NOMO-1 treated with DMSO at 0.1 percent for 48 hours (cell line): ENCODE measurements at regions not wholly inside any gene's neighbourhood (a gene's known extent, or its start where the extent isn't known, plus 50 kb on each side); places are given as distances from the start of the nearest gene placed in this dataset.
"Not testable (repeated sequence)": the region's sequence is repeated elsewhere in the genome, so short reads cannot be mapped to it uniquely, and the experiment has no call there.

Experiments used
- DNase-seq: peaks from one replicate; lab custom pipeline; 2025; ENCODE audit not compliant: unreplicated experiment; lab: John Stamatoyannopoulos, UW

GRCh38 chr2:138369856-138370255 lies 131.7 kb upstream of the SPOPL start:
- DNase-seq = no peak

GRCh38 chr2:138373993-138374408 lies 127.6 kb upstream of the SPOPL start:
- DNase-seq = peak; percentile 7

GRCh38 chr2:138381373-138381772 lies 120.2 kb upstream of the SPOPL start:
- no peak for DNase-seq

- DNase-seq = no peak
Measured at GRCh38 chr2:138382672-138383071, 118.9 kb upstream of the SPOPL start.

- DNase-seq = not testable (repeated sequence)
Measured at GRCh38 chr2:138386191-138386590, 115.4 kb upstream of the SPOPL start.

GRCh38 chr2:138389063-138389462 lies 112.5 kb upstream of the SPOPL start:
- DNase-seq = no peak

- no peak for DNase-seq
Measured at GRCh38 chr2:138390316-138390945, 111.1 kb upstream of the SPOPL start.

GRCh38 chr2:138391946-138392345 lies 109.6 kb upstream of the SPOPL start:
- DNase-seq = no peak

GRCh38 chr2:138395565-138396306 lies 105.8 kb upstream of the SPOPL start:
- DNase-seq = no peak

- DNase-seq = no peak
Measured at GRCh38 chr2:138396843-138397242, 104.7 kb upstream of the SPOPL start.

- DNase-seq = no peak
Measured at GRCh38 chr2:138403431-138403927, 98.1 kb upstream of the SPOPL start.

GRCh38 chr2:138414014-138414413 lies 87.6 kb upstream of the SPOPL start:
- no peak for DNase-seq

GRCh38 chr2:138415985-138416384 lies 85.6 kb upstream of the SPOPL start:
- DNase-seq = no peak

- no peak for DNase-seq
Measured at GRCh38 chr2:138418453-138418852, 83.1 kb upstream of the SPOPL start.

GRCh38 chr2:138421315-138421970 lies 80.1 kb upstream of the SPOPL start:
- no peak for DNase-seq

- DNase-seq = no peak
Measured at GRCh38 chr2:138421971-138422335, 79.6 kb upstream of the SPOPL start.

GRCh38 chr2:138423198-138423597 lies 78.4 kb upstream of the SPOPL start:
- no peak for DNase-seq

GRCh38 chr2:138423745-138424144 lies 77.8 kb upstream of the SPOPL start:
- DNase-seq = no peak

GRCh38 chr2:138424436-138425140 lies 77.0 kb upstream of the SPOPL start:
- DNase-seq = no peak

GRCh38 chr2:138426116-138426515 lies 75.5 kb upstream of the SPOPL start:
- DNase-seq = not testable (repeated sequence)

GRCh38 chr2:138428710-138429440 lies 72.7 kb upstream of the SPOPL start:
- no peak for DNase-seq
